NCI-H2227 (cell line): ENCODE measurements at regions not wholly inside any gene's neighbourhood (a gene's known extent, or its start where the extent isn't known, plus 50 kb on each side); places are given as distances from the start of the nearest gene placed in this dataset.
A peak's percentile ranks its signal among the peaks of the same experiment; 100 is the strongest.
"Not testable (repeated sequence)": the region's sequence is repeated elsewhere in the genome, so short reads cannot be mapped to it uniquely, and the experiment has no call there.

ENCODE experiments used
- DNase-seq: peaks from one replicate; lab custom pipeline; 2025; ENCODE audit not compliant: unreplicated experiment; lab: John Stamatoyannopoulos, UW

- no peak for DNase-seq
Observed at GRCh38 chr6:72457738-72458137, 164.1 kb upstream of the KCNQ5 start.

- no peak for DNase-seq
Observed at GRCh38 chr6:72458521-72458920, 163.3 kb upstream of the KCNQ5 start.

- DNase-seq = no peak
Observed at GRCh38 chr6:72461144-72461543, 160.7 kb upstream of the KCNQ5 start.

GRCh38 chr6:72464246-72464645, 157.6 kb upstream of the KCNQ5 start:
- no peak for DNase-seq

- no peak for DNase-seq
Observed at GRCh38 chr6:72464791-72465691, 156.8 kb upstream of the KCNQ5 start.

- no peak for DNase-seq
Observed at GRCh38 chr6:72466471-72466870, 155.4 kb upstream of the KCNQ5 start.

- DNase-seq = peak; percentile 2
Observed at GRCh38 chr6:72466971-72467566, 154.8 kb upstream of the KCNQ5 start.

- not testable (repeated sequence) for DNase-seq
Observed at GRCh38 chr6:72469406-72469983, 152.4 kb upstream of the KCNQ5 start.

GRCh38 chr6:72476051-72476450, 145.8 kb upstream of the KCNQ5 start:
- DNase-seq = no peak

- no peak for DNase-seq
Observed at GRCh38 chr6:72476646-72477045, 145.2 kb upstream of the KCNQ5 start.

GRCh38 chr6:72495441-72495840, 126.4 kb upstream of the KCNQ5 start:
- DNase-seq = no peak

- no peak for DNase-seq
Observed at GRCh38 chr6:72497186-72497585, 124.7 kb upstream of the KCNQ5 start.

- no peak for DNase-seq
Observed at GRCh38 chr6:72500669-72501068, 121.2 kb upstream of the KCNQ5 start.

GRCh38 chr6:72504406-72504805, 117.5 kb upstream of the KCNQ5 start:
- DNase-seq = no peak

GRCh38 chr6:72505446-72505845, 116.4 kb upstream of the KCNQ5 start:
- DNase-seq = no peak

GRCh38 chr6:72519871-72520270, 102.0 kb upstream of the KCNQ5 start:
- no peak for DNase-seq

- no peak for DNase-seq
Observed at GRCh38 chr6:72521684-72522083, 100.2 kb upstream of the KCNQ5 start.

GRCh38 chr6:72522735-72523141, 99.1 kb upstream of the KCNQ5 start:
- no peak for DNase-seq

- DNase-seq = no peak
Observed at GRCh38 chr6:72524011-72524645, 97.7 kb upstream of the KCNQ5 start.

GRCh38 chr6:72525821-72526510, 95.9 kb upstream of the KCNQ5 start:
- DNase-seq = no peak

- DNase-seq = no peak
Observed at GRCh38 chr6:72530152-72530551, 91.7 kb upstream of the KCNQ5 start.
